Hepatocyte (in vitro differentiated cells): ENCODE measurements at regions not wholly inside any gene's neighbourhood (a gene's known extent, or its start where the extent isn't known, plus 50 kb on each side); places are given as distances from the start of the nearest gene placed in this dataset.
A peak's percentile ranks its signal among the peaks of the same experiment; 100 is the strongest.

Experiments used
- DNase-seq: peaks from one replicate; pipeline ENCODE4 v3.0.0-alpha.2; 2016; ENCODE audit warnings: low spot score
- H2AFZ ChIP-seq: fragments of 200-600 bp; sonication (generic); 2 replicates; pipeline ENCODE4 v1.6.0; 2016; ENCODE audit warnings: antibody characterized with exemption, mild to moderate bottlenecking
- H3K27ac ChIP-seq: fragments of 200-600 bp; sonication (generic); 2 replicates; pipeline ENCODE4 v1.5.1; 2016; ENCODE audit warnings: mild to moderate bottlenecking
- H3K27me3 ChIP-seq: fragments of 200-600 bp; sonication (generic); 2 replicates; pipeline ENCODE4 v1.6.1; 2016
- H3K36me3 ChIP-seq: fragments of 200-600 bp; sonication (generic); replicated peaks from 2 replicates; pipeline ENCODE4 v1.5.1; 2016; ENCODE audit warnings: low read depth; ENCODE audit not compliant: insufficient read depth
- H3K4me1 ChIP-seq: fragments of 200-600 bp; sonication (generic); 2 replicates; pipeline ENCODE4 v1.5.1; 2016; ENCODE audit warnings: mild to moderate bottlenecking, moderate library complexity; ENCODE audit not compliant: insufficient read depth
- H3K4me2 ChIP-seq: fragments of 200-600 bp; sonication (generic); 2 replicates; pipeline ENCODE4 v1.6.0; 2016
- H3K4me3 ChIP-seq: fragments of 200-600 bp; sonication (generic); 2 replicates; pipeline ENCODE4 v1.5.1; 2016; ENCODE audit warnings: mild to moderate bottlenecking
- H3K79me2 ChIP-seq: fragments of 200-600 bp; sonication (generic); 2 replicates; pipeline ENCODE4 v1.6.0; 2017; ENCODE audit warnings: mild to moderate bottlenecking
- H3K9me2 ChIP-seq: fragments of 200-600 bp; sonication (generic); replicated peaks from 2 replicates; pipeline ENCODE4 v1.6.0; 2017; ENCODE audit warnings: mild to moderate bottlenecking; ENCODE audit not compliant: insufficient read depth
- H3K9me3 ChIP-seq: fragments of 200-600 bp; sonication (generic); 2 replicates; pipeline ENCODE4 v1.5.1; 2016; ENCODE audit warnings: low read depth, mild to moderate bottlenecking
- H4K20me1 ChIP-seq: fragments of 200-600 bp; sonication (generic); 2 replicates; pipeline ENCODE4 v1.6.0; 2016; ENCODE audit warnings: mild to moderate bottlenecking; ENCODE audit not compliant: insufficient read depth, poor library complexity, severe bottlenecking
- EZH2 ChIP-seq: fragments of 200-600 bp; sonication (generic); IDR thresholded peaks from 2 replicates; pipeline ENCODE4 v1.6.1; 2016; ENCODE audit warnings: antibody characterized with exemption, mild to moderate bottlenecking, borderline replicate concordance
- EZH2phosphoT487 ChIP-seq: fragments of 200-600 bp; sonication (generic); IDR thresholded peaks from one replicate; pipeline ENCODE4 v1.6.1; 2018; ENCODE audit warnings: antibody characterized with exemption, mild to moderate bottlenecking, low read depth, moderate library complexity; ENCODE audit not compliant: unreplicated experiment, severe bottlenecking
- WGBS: methylation state at CpG from one replicate; pipeline ENCODE4 v1.1.6; 2016; ENCODE audit warnings: low lambda C conversion rate; ENCODE audit errors: missing lambda C conversion rate; 5-methylcytosine and 5-hydroxymethylcytosine counted together
- TF ChIP-seq, protein P1 (sequence below): fragments of 200-600 bp; sonication (generic); IDR thresholded peaks from 2 replicates; pipeline ENCODE4 v1.5.1; 2016; ENCODE audit warnings: antibody characterized with exemption, mild to moderate bottlenecking; ENCODE audit not compliant: poor library complexity

- no peaks in the 10 kb centered on the region for H3K9me2 ChIP-seq
- no peaks in the 10 kb centered on the region for H3K9me3 ChIP-seq
- no peak overlapping the region for H3K27ac ChIP-seq
- H3K79me2 ChIP-seq = no peaks in the 10 kb centered on the region
- H3K4me1 ChIP-seq = no peaks in the 10 kb centered on the region
- H3K4me2 ChIP-seq = no peak overlapping the region
- H3K36me3 ChIP-seq = no peaks in the 10 kb centered on the region
- H3K27me3 ChIP-seq = no peaks in the 10 kb centered on the region
- no peak overlapping the region for H2AFZ ChIP-seq
- WGBS = 70% methylated on average over 1 of the region's 1 CpG
- DNase-seq = no peak
- no peaks in the 10 kb centered on the region for H4K20me1 ChIP-seq
- no peak overlapping the region for H3K4me3 ChIP-seq
- no peak for TF ChIP-seq EZH2
These were observed 213.7 kb downstream of the PRL start for GRCh38 chr6:22083119-22083518.

DNA sequence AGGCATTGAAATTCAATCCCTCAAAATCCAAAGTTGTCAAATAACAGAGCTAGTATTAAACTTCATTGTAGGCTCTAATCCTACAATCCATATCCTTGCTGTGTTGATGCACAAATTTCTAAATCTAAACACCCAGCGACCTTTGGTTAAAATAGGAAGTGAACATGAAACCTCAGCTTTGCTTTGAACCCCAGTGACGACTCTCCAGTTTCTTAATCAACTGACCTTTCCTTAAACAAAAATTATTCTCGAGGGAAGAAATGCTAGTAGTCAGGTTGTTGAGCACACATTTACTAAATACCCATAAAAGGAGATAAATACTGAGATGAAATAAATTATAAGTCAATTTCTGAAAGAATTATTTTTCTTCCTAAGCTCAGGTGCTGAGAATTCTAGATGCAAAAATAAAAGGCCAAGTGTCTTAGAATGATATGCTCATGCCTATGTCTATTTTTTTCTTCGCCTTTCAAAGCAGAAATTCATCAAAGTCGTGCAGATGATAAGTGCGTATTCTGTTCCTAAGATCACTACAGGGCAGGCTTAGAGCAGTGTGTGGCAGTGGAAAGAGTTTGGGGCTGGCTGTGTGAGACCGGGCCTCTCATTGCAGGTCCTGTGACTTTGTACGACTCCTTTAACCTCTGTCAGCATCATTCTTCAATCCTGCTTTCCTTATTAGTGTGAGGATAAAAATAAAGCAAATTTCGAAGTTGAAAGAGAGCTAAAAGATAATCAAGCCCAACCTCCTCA is 208.7 kb downstream of the PRL start:
- H3K9me2 ChIP-seq = no peaks in the 10 kb centered on the region
- H3K27me3 ChIP-seq = no peaks in the 10 kb centered on the region
- no peak overlapping the region for H3K27ac ChIP-seq
- no peaks in the 10 kb centered on the region for H3K36me3 ChIP-seq
- 75% methylated on average over 9 of the region's 9 CpGs for whole genome bisulfite sequencing
- no peaks in the 10 kb centered on the region for H4K20me1 ChIP-seq
- no peak overlapping the region for H3K4me2 ChIP-seq
- H3K4me3 ChIP-seq = no peak overlapping the region
- H3K4me1 ChIP-seq = no peaks in the 10 kb centered on the region
- TF ChIP-seq EZH2phosphoT487 = no peak
- TF ChIP-seq, protein P1, sequence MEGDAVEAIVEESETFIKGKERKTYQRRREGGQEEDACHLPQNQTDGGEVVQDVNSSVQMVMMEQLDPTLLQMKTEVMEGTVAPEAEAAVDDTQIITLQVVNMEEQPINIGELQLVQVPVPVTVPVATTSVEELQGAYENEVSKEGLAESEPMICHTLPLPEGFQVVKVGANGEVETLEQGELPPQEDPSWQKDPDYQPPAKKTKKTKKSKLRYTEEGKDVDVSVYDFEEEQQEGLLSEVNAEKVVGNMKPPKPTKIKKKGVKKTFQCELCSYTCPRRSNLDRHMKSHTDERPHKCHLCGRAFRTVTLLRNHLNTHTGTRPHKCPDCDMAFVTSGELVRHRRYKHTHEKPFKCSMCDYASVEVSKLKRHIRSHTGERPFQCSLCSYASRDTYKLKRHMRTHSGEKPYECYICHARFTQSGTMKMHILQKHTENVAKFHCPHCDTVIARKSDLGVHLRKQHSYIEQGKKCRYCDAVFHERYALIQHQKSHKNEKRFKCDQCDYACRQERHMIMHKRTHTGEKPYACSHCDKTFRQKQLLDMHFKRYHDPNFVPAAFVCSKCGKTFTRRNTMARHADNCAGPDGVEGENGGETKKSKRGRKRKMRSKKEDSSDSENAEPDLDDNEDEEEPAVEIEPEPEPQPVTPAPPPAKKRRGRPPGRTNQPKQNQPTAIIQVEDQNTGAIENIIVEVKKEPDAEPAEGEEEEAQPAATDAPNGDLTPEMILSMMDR = no peak
- H3K9me3 ChIP-seq = no peaks in the 10 kb centered on the region
- H3K79me2 ChIP-seq = no peaks in the 10 kb centered on the region
- DNase-seq = no peak
- no peak overlapping the region for H2AFZ ChIP-seq

GRCh38 chr6:22091424-22091948 is 205.3 kb downstream of the PRL start:
- H3K79me2 ChIP-seq = no peaks in the 10 kb centered on the region
- 74% methylated on average over 5 of the region's 5 CpGs for WGBS
- H3K4me3 ChIP-seq = no peak overlapping the region
- no peaks in the 10 kb centered on the region for H4K20me1 ChIP-seq
- no peaks in the 10 kb centered on the region for H3K9me2 ChIP-seq
- no peaks in the 10 kb centered on the region for H3K36me3 ChIP-seq
- TF ChIP-seq EZH2phosphoT487 (no peak), EZH2 (no peak)
- TF ChIP-seq, protein P1 = no peak
- H3K9me3 ChIP-seq = no peaks in the 10 kb centered on the region
- DNase-seq = no peak
- H3K27ac ChIP-seq = no peak overlapping the region
- no peaks in the 10 kb centered on the region for H3K4me1 ChIP-seq
- no peak overlapping the region for H2AFZ ChIP-seq
- no peaks in the 10 kb centered on the region for H3K27me3 ChIP-seq
- no peak overlapping the region for H3K4me2 ChIP-seq

- TF ChIP-seq EZH2phosphoT487 (no peak), EZH2 (no peak)
- TF ChIP-seq, protein P1 = no peak
- Histone ChIP-seq H3K4me3 (no peak overlapping the region), H4K20me1 (no peaks in the 10 kb centered on the region), H3K36me3 (no peaks in the 10 kb centered on the region), H3K9me2 (no peaks in the 10 kb centered on the region), H3K9me3 (no peaks in the 10 kb centered on the region), H3K4me1 (peaks cover 5% of the 10 kb centered on the region), H3K27me3 (no peaks in the 10 kb centered on the region), H3K79me2 (no peaks in the 10 kb centered on the region), H3K27ac (no peak overlapping the region), H3K4me2 (peak overlapping the region; percentile 39), H2AFZ (no peak overlapping the region)
- DNase-seq = no peak
- WGBS = 90% methylated on average over 1 of the region's 1 CpG
These were observed 201.0 kb downstream of the PRL start for GRCh38 chr6:22095836-22096235.
